Anterior cingulate cortex (tissue), 58 donors: ENCODE measurements at regions not wholly inside any gene's neighbourhood (a gene's known extent, or its start where the extent isn't known, plus 50 kb on each side); places are given as distances from the start of the nearest gene placed in this dataset.

Experiments used
- DNase-seq, 58 donors: peaks; one replicate each; lab custom pipeline; 2025; lab: John Stamatoyannopoulos, UW

GRCh38 chr11:114848027-114848426, 169.7 kb downstream of the NXPE2 start:
- no peak for DNase-seq

GRCh38 chr11:114857281-114857680, 179.0 kb downstream of the NXPE2 start:
- no peak for DNase-seq

- DNase-seq = no peak
Measured at GRCh38 chr11:114864896-114865295, 186.6 kb downstream of the NXPE2 start.

- DNase-seq = no peak
Measured at GRCh38 chr11:114876234-114876633, 197.9 kb downstream of the NXPE2 start.

GRCh38 chr11:114877976-114878375, 199.6 kb downstream of the NXPE2 start:
- DNase-seq = no peak

GRCh38 chr11:114880442-114880841, 202.1 kb downstream of the NXPE2 start:
- no peak for DNase-seq

- DNase-seq = no peak
Measured at GRCh38 chr11:114883472-114883871, 205.1 kb downstream of the NXPE2 start.

GRCh38 chr11:114886644-114887265, 208.4 kb downstream of the NXPE2 start:
- no peak for DNase-seq

GRCh38 chr11:114889594-114890011, 211.3 kb downstream of the NXPE2 start:
- DNase-seq = no peak

GRCh38 chr11:114890038-114890437, 211.7 kb downstream of the NXPE2 start:
- DNase-seq = no peak

- no peak for DNase-seq
Measured at GRCh38 chr11:114891911-114892310, 213.6 kb downstream of the NXPE2 start.

- DNase-seq = no peak
Measured at GRCh38 chr11:114892381-114893197, 214.3 kb downstream of the NXPE2 start.

GRCh38 chr11:114893329-114893728, 215.0 kb downstream of the NXPE2 start:
- DNase-seq = no peak

GRCh38 chr11:114896594-114896993, 218.3 kb downstream of the NXPE2 start:
- no peak for DNase-seq

- DNase-seq = no peak
Measured at GRCh38 chr11:114909866-114910265, 231.5 kb downstream of the NXPE2 start.

GRCh38 chr11:114912826-114913225, 234.5 kb downstream of the NXPE2 start:
- DNase-seq = no peak

GRCh38 chr11:114914231-114915005, 236.1 kb downstream of the NXPE2 start:
- DNase-seq = no peak

- DNase-seq = no peak
Measured at GRCh38 chr11:114915871-114916805, 237.8 kb downstream of the NXPE2 start.

- DNase-seq = no peak
Measured at GRCh38 chr11:114918286-114918685, 240.0 kb downstream of the NXPE2 start.

- DNase-seq = no peak
Measured at GRCh38 chr11:114921697-114922096, 243.4 kb downstream of the NXPE2 start.
